ENCODE measurements at regions not wholly inside any gene's neighbourhood (a gene's known extent, or its start where the extent isn't known, plus 50 kb on each side); places are given as distances from the start of the nearest gene placed in this dataset.

DNA sequence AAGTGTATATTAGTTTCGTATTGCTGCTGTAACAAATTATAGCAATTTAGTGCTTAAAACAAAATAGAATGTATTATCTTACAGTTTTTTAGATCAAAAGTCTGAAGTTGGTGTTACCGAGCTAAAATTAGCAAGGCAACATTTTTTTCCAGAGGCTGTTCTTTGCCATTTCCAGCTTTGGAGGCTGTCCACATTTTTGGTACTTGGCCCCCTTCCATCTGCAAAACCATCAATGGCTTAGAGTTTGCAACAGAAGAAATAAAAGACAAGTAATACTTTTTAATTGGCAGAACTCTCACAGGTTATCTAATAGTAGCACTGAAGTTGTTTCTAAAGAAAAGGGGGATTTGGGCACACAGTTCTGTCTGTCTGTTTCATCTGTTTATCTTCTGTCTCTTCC is 1248.5 kb downstream of the ROBO1 start:
- no peak for DNase-seq
- no peak for TF ChIP-seq CTCF (IDR thresholded peaks at IDR 0.05; ENCODE audit: low read depth, low read length)
- no peaks in the 10 kb centered on the region for H3K9me3 ChIP-seq (ENCODE audit: severe bottlenecking)
- no peaks in the 10 kb centered on the region for H3K27me3 ChIP-seq (ENCODE audit: insufficient read depth, low read depth, severe bottlenecking)
- H3K4me3 ChIP-seq (ENCODE audit: low read depth, low read length) = no peak overlapping the region
- no peak overlapping the region for H3K27ac ChIP-seq
- H3K36me3 ChIP-seq = no peaks in the 10 kb centered on the region

DNA sequence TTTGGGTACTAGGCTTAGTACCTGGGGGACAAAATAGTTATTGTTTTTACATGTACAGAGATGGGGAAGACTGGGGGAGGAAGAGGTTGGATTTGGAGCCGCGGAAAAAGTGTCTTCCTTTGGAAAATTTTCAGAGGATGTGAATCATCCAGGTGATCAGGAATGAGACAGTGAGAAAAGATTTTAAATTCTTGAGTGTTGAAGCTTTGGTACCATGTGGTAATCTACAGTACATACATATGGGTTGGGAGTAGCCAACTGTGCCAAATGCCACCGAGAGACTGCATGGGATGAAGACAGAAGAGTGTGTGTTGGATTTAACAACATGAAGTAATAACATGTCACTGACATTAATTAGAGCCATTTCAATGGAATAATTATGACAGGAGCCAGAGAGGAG is 1238.2 kb downstream of the ROBO1 start:
- no peak for DNase-seq
- Histone ChIP-seq H3K27me3 (ENCODE audit: insufficient read depth, low read depth, severe bottlenecking) (no peaks in the 10 kb centered on the region), H3K27ac (no peak overlapping the region), H3K9me3 (ENCODE audit: severe bottlenecking) (no peaks in the 10 kb centered on the region), H3K4me3 (ENCODE audit: low read depth, low read length) (no peak overlapping the region), H3K36me3 (no peaks in the 10 kb centered on the region)
- no peak for TF ChIP-seq CTCF (IDR thresholded peaks at IDR 0.05; ENCODE audit: low read depth, low read length)

GRCh38 chr3:78540485-78540884 is 1227.3 kb downstream of the ROBO1 start:
- DNase-seq = no peak
- TF ChIP-seq CTCF (IDR thresholded peaks at IDR 0.05; ENCODE audit: low read depth, low read length) = no peak
- no peak overlapping the region for H3K4me3 ChIP-seq (ENCODE audit: low read depth, low read length)

GRCh38 chr3:78545827-78546226 is 1222.0 kb downstream of the ROBO1 start:
- Histone ChIP-seq H3K27me3 (ENCODE audit: insufficient read depth, low read depth, severe bottlenecking) (no peaks in the 10 kb centered on the region), H3K36me3 (no peaks in the 10 kb centered on the region), H3K4me3 (ENCODE audit: low read depth, low read length) (no peak overlapping the region), H3K27ac (no peak overlapping the region), H3K9me3 (ENCODE audit: severe bottlenecking) (no peaks in the 10 kb centered on the region)
- DNase-seq = no peak
- TF ChIP-seq CTCF (IDR thresholded peaks at IDR 0.05; ENCODE audit: low read depth, low read length) = no peak

More at GRCh38 chr3:78540485-78540884, 1227.3 kb downstream of the ROBO1 start:
- Histone ChIP-seq H3K27me3 (ENCODE audit: insufficient read depth, low read depth, severe bottlenecking) (no peaks in the 10 kb centered on the region), H3K36me3 (no peaks in the 10 kb centered on the region), H3K9me3 (ENCODE audit: severe bottlenecking) (no peaks in the 10 kb centered on the region), H3K27ac (no peak overlapping the region)
